ENCODE measurements at regions not wholly inside any gene's neighbourhood (a gene's known extent, or its start where the extent isn't known, plus 50 kb on each side); places are given as distances from the start of the nearest gene placed in this dataset.

GRCh38 chr2:128781166-128781565, 462.5 kb upstream of the HS6ST1 start:
- TF ChIP-seq POLR2A (IDR thresholded peaks at IDR 0.05): no peak
- TF ChIP-seq CTCF (IDR thresholded peaks at IDR 0.05 in 4 of 5, conservative IDR thresholded peaks at IDR 0.05 in 1 of 5): no peak
